Epidermal melanocyte (primary cell): ENCODE measurements at regions not wholly inside any gene's neighbourhood (a gene's known extent, or its start where the extent isn't known, plus 50 kb on each side); places are given as distances from the start of the nearest gene placed in this dataset.

Experiments
- DNase-seq: peaks from one replicate; pipeline ENCODE4 v3.0.0; 2011; ENCODE audit warnings: low spot score; ENCODE audit not compliant: insufficient read length

DNA sequence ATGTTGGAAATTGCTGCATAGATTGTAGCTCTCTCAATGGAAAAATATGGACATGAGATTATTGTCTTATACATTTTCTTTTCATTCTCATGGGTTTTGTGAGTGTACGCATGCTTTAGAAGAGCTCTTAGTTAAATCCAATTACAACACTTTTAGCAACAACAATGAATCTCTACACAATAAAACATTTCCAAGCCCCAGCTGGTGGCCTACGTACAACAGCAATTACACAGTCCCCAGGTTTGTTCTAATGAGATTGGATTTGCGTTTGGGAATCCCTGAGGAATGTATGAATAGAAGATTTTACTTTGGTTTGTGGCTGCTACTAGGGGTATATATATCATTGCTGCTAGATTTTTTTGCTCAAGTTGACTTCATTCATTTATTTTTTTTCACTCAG lies 98.6 kb downstream of the FHDC1 start:
- DNase-seq = no peak

DNA sequence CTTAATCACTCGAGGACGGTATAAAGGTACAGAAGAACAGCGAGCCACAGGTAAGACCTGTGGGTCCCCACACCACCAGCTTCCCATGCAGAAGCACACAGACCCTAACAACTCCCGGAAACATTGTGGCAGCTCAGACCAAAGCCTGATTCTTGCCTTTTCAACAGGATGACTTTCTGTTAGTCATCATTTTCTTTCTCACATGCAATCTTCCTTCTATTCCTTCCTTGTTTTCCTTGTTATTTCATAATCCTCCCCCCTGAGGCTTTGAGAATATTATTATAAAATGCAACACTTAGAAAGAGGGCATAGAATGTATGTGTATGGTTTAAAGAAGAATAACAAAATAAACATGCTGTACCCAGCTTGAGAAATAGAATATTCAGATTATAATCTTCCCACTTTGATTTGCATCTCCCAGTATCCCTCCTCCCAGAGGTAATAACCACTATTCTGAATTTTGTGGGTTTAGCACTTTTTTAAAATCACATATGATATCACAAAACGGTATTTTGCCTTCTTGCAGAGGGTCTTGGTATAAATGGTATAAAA lies 100.9 kb downstream of the FHDC1 start:
- DNase-seq = no peak

DNA sequence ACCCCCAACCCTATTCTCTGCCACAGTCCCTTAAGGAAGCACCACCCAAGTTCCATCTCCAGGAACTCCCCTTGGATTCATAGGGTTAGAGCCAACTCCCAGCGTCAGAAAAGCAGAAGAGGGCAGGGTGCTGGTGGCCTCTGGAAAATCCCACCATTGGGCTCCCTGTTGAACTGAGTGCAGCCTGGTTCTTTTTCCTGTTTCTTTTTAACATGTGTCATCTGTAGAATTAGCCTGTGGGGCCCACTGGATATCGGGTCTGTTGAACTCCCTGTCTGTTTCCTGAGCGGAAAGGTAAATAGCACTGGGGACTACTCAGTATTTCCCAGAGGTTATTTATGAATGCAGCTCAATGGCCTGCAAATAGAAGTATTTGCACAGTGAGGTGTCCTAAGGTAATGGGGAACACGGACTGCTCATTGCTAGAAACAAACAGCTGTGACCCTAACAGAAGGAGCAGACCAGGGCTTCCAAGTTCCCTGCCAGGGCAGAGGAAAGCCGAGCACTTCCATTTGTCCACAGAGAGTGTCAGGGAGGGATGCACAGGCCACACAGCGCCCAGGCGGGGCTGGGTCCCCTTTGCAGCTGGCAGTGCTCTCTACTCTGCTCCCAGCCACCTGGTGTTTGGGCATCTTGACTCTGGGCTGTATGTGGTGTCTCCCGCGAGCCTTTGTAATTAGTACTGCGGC lies 102.6 kb downstream of the FHDC1 start:
- no peak for DNase-seq

DNA sequence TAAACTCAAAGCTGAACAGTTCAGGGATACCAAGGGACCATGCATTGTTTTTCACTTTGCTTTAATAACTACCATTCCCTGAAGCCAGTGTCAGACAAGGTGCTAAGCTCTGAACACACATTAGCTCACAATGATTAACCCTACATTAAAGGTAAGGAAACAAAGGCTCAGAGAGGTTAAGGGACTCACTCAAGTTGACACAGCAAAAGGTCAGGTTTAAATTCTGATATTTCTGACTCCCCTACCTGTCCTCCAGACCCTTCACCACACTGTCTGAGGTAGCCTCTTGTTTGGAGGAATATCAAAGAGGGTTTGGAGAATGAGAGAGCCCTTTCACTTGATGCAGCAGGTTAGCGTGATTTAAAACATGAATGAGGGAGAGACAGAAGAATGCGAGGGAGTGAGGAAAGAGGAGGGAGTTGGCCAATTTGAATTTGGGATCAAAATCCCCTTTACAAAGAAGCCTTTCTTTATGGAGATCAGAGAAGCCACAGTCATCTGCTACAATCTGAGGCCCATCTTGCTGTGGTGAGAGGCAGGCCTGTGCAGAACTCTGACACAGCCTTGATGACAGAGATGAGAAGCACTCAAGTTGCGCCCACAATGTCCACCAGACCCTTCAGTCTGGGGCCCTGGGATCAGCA lies 103.5 kb downstream of the FHDC1 start:
- no peak for DNase-seq

DNA sequence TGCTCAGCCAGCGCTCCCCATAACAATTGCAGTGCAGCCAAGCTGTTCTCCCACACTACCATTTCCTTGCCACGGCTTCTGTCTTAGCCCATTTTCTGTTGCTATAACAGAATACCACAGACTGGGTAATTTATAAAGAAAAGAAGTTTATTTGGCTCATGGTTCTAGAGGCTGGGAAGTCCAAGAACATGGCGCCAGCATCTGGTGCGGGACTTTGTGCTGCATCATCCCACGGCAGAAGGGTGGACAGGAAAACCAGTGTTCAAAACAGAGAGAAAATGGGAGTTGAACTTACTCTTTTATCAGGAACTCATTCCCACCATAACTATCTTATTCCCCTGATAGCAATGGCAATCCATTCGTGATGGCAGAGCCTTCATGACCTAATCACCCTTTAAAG lies 104.6 kb downstream of the FHDC1 start:
- no peak for DNase-seq

DNA sequence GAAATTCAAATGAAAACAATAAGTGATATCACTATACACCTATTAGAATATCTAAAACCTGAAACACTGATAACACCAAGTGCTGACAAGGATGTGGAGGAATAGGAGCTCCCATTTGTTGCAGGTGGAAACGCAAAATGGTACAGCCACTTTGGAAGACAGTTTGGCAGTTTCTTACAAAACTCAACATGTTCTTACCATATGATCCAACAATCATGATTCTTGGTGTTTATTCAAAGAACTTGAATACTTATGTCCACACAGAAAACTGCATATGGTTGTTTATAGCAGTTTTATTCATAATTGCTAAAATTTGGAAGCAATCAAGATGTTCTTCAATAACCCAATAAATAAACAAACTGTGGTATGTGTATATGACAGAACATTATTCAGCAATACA lies 107.9 kb downstream of the FHDC1 start:
- DNase-seq = no peak

DNA sequence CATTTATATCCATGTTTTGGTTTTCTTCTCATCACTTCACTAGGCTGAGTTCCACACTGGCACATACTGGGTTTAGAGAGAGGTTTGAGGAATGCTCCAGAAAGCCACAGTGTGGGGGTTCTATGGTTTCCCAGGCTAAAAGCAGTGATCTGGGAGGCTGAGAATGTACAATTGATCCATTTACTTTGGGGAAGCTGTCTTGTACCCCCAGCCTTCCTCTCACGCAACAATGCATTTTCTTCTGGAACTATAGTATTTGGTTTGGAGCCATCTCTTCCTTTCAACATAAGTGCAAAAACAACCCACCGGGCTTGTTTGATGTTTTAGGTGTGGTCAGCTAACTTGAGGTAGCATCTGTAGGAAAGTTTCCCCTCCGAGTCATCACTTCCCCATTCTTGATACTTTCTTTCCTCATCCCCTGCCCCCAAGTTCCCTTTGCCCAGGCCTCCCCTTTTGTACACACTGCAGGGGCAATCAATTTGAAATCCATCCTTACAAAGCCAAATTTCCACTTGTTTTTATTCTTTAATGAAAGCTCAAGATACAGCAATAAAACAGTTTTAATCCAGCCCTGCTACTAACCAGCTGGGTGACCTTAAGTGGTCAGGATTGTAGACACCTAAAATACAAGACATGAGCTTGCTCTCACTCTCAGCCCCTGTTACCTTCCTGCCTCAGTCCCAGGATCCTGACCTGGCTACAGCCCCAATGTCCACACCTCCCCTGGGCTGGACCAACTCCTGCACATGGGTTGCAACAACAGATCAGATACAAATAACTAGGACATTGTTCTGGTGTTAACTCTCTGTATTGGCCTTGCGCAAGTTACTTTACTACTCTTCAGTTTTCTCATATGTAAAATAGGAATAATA lies 109.2 kb downstream of the FHDC1 start:
- DNase-seq = no peak

DNA sequence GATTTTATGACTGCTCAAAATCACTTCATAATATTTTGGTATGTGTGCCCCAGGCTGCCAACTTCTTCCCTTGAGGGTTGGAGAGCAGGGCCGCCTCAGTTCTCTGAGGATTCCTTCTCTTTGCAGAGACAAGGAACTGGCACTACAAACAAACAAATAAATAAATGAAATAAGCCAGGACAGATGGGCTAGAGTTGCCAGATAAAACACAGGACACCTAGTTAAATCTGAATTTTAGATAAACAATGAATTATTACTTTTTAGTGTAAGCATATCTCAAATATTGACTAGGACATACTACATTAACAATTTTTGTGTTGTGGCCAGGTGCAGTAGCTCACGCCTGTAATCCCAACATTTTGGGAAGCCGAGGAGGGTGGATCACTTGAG lies 122.5 kb downstream of the FHDC1 start:
- DNase-seq = no peak

DNA sequence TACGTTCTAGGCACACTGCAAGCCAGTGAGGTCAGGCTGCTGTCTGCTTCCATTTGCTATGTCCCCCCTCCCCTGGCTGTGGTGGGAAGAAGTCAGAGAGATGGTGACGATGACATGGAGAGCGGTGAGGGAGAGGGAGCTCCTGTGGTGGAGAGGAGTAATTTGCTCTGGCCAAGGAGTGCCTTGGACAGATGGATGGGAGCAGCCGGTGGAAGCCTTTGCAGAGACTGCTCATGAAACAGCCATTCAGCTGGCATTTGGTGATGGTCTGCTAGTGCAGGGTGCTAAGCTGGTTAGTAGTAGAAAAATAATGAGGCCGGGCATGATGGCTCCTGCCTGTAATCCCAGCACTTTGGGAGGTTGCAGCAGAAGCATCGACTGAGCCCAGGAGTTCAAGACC lies 124.1 kb downstream of the FHDC1 start:
- DNase-seq = no peak

DNA sequence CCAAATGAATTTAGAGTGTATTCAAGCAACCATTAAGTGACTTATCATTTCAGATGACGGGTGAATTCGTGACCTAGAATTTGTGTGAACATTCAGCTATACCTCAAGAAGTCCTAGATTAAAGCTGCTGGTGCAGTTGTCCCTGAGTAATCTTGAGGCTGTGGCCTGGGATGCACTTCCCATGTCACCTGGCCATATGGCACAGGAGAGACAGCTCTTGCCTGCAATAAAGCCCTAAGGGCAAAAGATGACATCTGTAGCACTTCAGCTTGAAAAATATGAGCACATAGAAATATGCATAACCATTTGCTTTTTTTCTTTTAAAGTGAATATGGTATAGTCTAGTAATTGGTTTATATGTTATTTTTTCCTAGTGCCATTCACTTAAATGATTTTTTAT lies 125.8 kb downstream of the FHDC1 start:
- no peak for DNase-seq

DNA sequence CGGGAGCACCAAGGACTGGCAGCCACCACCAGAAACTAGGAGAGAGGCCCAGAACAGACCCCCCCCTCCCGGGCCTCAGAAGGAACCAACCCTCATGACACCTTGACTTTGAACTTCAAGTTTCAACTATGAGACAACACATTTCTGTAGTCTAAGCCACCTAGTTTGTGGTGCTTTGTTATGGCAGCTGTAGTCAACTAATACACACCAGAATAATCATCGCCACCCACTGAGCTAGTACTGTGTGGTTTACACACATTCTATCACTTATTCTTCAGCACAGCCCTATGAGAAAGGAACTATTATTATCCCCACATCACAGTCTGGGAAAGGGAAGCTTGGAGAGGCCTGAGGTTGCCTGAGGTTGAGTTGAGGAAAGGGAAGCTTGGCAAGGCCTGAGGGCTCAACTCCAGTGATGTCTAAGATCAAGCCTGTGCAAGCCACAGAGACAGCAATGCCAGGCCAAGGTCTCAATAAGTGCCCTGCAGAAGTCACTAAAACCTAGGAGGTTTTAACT lies 126.6 kb downstream of the FHDC1 start:
- DNase-seq = no peak

DNA sequence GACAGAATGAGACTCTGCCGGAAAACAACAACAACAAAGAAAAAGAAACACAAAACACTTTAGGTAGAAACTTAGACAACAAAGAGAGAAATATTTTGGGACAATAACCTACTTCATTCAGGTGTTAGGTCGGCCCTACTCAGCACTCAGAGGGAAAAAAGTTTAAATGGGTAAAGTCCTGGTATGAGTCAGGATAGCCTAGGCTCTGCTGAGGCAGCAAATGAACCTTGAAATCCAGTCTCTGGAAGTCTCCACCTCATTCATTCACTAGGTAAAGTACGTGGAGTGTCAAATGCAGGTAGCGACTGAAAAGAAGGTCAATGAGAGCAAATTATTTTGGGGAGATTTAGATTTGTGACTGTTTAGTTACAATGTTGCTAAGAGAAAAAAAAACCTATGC lies 127.4 kb downstream of the FHDC1 start:
- no peak for DNase-seq

DNA sequence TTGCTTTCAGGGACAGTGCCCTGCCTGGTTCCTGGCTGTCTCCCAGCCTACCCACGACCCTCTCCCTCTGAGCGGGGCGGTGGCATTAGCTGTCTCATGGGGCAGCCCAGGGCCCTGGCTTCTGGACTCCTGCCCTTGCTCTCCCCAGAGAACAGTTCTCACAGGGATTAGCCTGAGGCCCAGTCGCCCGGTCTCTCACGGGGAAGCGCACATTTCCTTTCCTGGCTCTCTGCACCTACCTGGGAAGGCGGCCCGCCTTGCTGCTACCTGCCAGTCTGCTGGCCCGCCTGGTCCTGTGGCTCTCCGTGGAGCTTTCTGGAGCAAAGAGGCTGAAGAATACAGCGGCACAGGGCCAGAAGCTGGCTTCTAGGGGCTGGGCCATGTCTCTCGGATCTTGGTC lies 128.4 kb downstream of the FHDC1 start:
- DNase-seq = no peak

DNA sequence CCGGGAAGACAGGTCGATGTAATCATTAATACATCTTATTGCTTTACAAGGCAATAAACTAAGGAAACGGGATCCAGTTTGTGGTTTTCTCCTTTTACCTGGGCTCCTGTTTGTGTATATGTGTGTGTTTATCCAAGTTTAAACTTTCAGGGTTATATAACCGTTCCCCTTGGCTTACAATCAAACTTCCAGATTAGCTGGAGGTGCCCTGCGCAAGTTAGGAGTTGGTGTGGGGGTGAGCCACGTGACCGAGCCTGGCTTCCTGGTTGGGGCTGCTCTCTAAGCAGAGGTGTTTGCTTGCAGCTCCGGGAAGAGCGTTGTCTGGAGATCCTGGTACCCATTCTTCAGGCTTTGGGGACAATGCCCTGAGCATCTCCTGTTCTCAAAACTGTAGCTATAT lies 129.2 kb downstream of the FHDC1 start:
- no peak for DNase-seq

DNA sequence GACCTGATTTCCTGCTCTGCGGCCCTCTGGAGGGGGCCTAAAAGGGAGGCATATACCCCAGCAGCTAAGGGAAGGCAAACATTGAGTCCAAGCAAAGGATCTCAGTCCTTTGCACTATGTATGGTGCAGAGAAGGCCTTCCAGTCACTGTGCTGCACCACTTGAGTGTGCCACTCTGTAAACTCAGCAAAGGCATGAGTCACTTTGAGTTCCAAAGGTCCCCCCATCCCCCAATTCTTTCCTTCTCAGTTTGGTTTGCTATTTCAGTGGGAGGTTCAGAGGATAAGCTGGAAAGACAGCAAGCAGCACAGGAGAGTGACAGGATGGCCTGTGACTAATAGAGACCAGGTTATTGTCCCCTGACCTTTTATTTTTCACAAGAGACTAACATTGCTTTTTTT lies 131.3 kb downstream of the FHDC1 start:
- DNase-seq = no peak

DNA sequence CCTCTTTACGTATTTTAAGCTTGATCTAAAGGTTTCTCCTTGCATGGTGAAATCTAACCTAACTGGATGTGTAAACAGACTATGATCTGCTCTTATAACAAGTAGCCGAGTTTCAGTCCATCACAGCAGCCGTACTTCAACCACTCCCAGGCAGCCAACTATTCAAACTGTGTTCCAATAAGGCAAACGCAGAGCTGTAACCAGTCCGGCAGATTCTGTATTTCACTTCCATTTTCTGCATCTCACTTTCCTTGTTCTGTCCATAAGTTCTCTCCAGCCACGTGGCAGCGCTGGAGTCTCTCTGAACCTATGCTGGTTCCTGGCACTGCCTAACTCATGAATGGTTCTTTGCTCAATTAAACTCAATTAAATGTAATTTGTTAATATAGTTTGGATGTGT lies 132.6 kb downstream of the FHDC1 start:
- DNase-seq = no peak

DNA sequence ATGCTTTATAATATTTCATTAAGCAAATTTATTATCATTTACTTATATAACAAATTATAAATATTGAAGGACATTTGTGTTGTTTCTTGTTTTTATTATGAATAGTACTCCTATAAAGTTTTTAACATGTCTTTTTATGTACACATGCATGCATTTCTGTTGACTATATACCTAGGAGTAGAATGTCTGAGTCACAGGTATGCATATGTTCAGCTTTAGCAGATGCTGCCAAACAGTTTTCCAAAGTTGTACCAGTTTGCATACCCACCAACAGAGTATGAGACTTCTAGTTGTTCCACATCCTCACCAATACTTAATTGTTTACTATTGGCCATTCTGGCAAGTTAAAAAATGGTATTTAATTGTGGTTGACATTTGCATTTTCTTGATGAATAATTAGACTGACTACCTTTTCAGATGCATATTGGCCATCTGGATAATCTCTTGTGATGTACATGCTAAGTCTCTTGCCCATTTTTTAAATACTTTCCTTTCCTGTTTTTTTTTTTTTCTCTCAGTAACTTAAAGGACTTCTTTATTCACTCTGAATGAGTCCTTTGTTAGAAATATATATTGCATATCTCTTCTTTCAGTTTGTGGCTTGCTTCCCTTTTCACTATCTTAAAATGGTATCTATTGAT lies 132.2 kb upstream of the TRIM2 start:
- DNase-seq = no peak

DNA sequence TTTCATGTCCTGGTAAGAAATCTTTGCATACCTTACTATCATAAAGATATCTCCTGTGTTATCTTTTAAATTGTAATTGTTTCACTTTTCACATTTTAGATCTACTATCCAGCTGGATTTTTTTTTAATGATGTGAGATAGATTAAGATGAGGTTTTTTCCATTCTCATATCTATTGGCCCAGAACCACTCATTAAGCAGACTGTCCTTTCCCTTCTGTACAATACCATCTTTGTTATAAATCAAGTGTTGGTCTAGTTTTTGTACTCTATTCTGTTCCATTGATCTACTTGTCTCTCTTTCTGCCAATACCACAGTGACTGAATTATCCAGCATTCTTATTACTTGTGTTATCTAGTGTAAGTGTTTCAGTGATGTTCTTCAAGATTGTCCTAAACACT lies 131.6 kb upstream of the TRIM2 start:
- DNase-seq = no peak

DNA sequence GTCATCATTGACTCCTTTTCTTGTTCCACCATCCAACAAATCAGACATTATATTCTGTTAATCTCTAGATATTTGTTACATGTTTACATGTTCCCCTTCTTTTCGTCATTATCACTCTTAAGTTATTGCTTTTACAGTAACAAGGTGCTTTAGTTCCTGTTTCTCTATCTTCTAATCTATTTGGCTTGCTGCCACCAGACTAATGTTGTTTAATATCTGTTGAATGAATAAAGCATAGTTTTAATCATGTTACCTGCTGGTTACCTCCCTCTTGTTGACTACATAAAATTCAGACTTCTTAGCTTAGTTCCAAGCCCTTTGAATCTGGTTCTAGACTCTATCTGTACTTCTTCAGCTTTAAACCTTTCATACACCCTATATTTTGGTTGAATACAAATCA lies 129.8 kb upstream of the TRIM2 start:
- no peak for DNase-seq

DNA sequence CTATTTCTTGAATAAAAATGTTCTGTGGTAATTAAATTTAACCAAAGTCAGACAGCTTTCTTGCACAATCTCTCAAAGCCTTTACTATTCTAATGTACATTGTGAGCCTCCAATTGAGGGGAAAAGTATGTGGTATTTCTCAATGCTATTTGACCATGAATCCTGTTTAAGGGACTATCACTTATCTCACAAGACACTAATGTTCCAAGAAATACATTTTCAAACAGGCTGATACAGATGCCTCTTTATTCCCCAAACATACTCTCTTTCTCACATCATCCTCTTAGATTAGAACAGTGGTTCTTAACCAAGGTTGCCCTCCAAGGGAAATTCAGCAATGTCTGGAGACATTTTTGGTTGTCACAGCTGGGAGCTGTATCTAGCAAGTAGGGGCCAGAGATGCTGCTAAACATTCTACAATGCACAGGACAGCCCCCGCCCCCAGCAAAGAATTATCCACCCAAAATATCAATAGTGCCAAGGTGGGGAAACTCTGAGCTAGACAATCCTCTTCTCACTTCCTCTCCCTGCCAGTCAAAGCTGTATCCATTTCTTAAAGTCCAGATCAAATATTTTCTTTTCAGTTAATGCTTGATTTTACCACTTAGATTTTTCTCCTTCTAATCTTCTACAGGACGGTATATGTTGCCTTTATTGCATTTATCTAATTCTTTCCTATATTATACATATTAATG lies 129.2 kb upstream of the TRIM2 start:
- DNase-seq = peak; percentile 50
